NB4 (cell line): ENCODE measurements at regions not wholly inside any gene's neighbourhood (a gene's known extent, or its start where the extent isn't known, plus 50 kb on each side); places are given as distances from the start of the nearest gene placed in this dataset.

ENCODE experiments used
- POLR2A ChIP-seq: IDR thresholded peaks from 2 replicates; pipeline ENCODE4 v1.6.1; 2011; ENCODE audit warnings: mild to moderate bottlenecking; ENCODE audit not compliant: insufficient read length; ENCODE audit errors: extremely low read depth
- TF ChIP-seq, protein P1 (sequence below): IDR thresholded peaks from one replicate; pipeline ENCODE4 v1.5.1; 2012; ENCODE audit warnings: low read depth, low read length

DNA sequence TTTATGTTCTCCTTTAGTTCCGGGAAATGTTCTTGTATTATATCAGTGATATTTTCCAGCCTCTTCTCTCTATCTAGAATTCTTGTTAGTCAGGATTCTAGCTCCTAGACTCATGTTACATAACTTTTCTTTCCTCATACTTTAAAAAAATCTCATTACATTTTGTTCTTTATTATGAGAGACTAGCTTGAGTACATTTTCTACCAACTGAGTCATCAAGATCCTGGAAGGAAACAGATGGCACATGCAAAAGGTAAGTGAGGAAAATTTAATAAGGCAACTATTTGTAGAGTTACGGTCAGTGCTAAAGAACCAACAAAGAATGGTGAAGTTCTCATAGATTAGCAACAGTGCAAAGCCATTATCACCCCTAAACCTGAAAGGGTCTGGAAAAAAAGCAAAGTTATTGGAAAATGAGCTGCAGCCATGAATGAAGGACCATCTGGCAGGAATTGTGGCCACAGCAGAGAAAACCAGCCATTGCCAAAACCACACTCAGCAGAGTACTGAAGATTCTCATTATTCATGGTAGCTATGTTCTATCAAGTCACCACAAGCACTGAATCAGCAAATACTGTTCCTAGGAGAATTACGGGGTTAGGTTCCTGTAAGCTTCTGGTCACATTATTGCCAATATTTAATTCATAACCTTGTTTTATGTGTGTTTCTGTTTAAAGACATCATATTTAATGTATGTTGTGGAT lies 98.3 kb upstream of the C7orf33 start:
- TF ChIP-seq, protein P1, sequence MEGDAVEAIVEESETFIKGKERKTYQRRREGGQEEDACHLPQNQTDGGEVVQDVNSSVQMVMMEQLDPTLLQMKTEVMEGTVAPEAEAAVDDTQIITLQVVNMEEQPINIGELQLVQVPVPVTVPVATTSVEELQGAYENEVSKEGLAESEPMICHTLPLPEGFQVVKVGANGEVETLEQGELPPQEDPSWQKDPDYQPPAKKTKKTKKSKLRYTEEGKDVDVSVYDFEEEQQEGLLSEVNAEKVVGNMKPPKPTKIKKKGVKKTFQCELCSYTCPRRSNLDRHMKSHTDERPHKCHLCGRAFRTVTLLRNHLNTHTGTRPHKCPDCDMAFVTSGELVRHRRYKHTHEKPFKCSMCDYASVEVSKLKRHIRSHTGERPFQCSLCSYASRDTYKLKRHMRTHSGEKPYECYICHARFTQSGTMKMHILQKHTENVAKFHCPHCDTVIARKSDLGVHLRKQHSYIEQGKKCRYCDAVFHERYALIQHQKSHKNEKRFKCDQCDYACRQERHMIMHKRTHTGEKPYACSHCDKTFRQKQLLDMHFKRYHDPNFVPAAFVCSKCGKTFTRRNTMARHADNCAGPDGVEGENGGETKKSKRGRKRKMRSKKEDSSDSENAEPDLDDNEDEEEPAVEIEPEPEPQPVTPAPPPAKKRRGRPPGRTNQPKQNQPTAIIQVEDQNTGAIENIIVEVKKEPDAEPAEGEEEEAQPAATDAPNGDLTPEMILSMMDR: no peak
- TF ChIP-seq POLR2A: no peak
